Trophoblast cell (in vitro differentiated cells and primary cell): ENCODE measurements at regions not wholly inside any gene's neighbourhood (a gene's known extent, or its start where the extent isn't known, plus 50 kb on each side); places are given as distances from the start of the nearest gene placed in this dataset.

ENCODE experiments used
- DNase-seq, 2 donors: peaks; one replicate each; pipeline ENCODE4 v3.0.0-alpha.2; 2016
- H2AFZ ChIP-seq: 2 replicates; pipeline ENCODE4 v1.6.1; 2013; ENCODE audit warnings: low read length, moderate library complexity, mild to moderate bottlenecking; ENCODE audit not compliant: insufficient read depth, poor library complexity
- H2AK5ac ChIP-seq: 2 replicates; pipeline ENCODE4 v1.6.1; 2013; ENCODE audit warnings: mild to moderate bottlenecking, low read length
- H2BK120ac ChIP-seq: 2 replicates; pipeline ENCODE4 v1.6.1; 2013; ENCODE audit warnings: low read length, mild to moderate bottlenecking, moderate library complexity; ENCODE audit not compliant: insufficient read depth, poor library complexity
- H2BK12ac ChIP-seq: 2 replicates; pipeline ENCODE4 v1.6.1; 2013; ENCODE audit warnings: mild to moderate bottlenecking, low read length, moderate library complexity
- H2BK5ac ChIP-seq: 2 replicates; pipeline ENCODE4 v1.6.1; 2013; ENCODE audit warnings: low read length, low read depth, moderate library complexity, mild to moderate bottlenecking; ENCODE audit not compliant: poor library complexity
- H3K14ac ChIP-seq: 2 replicates; pipeline ENCODE4 v1.6.1; 2013; ENCODE audit warnings: mild to moderate bottlenecking, low read length
- H3K18ac ChIP-seq: 2 replicates; pipeline ENCODE4 v1.6.1; 2013; ENCODE audit warnings: mild to moderate bottlenecking, low read length
- H3K23ac ChIP-seq: 2 replicates; pipeline ENCODE4 v1.6.1; 2013; ENCODE audit warnings: low read length
- H3K27ac ChIP-seq: 2 replicates; pipeline ENCODE4 v1.5.1; 2013; ENCODE audit warnings: low read depth, mild to moderate bottlenecking, inconsistent platforms, low read length, moderate library complexity
- H3K27me3 ChIP-seq: 2 replicates; pipeline ENCODE4 v1.6.1; 2013; ENCODE audit warnings: inconsistent platforms, mild to moderate bottlenecking, low read length, moderate library complexity; ENCODE audit not compliant: insufficient read depth
- H3K36me3 ChIP-seq, 2 experiments: 1 replicate in 1 of 2; 2 replicates in 1 of 2; pipeline ENCODE4 v1.6.1; 2013; ENCODE audit warnings: low read length in 2 of 2, mild to moderate bottlenecking in 2 of 2, moderate library complexity in 1 of 2; ENCODE audit not compliant: insufficient read depth in 2 of 2, control insufficient read depth in 1 of 2
- H3K4ac ChIP-seq: 2 replicates; pipeline ENCODE4 v1.6.1; 2013; ENCODE audit warnings: low read depth, mild to moderate bottlenecking, low read length, moderate library complexity
- H3K4me1 ChIP-seq, 2 experiments: 1 replicate in 1 of 2; 2 replicates in 1 of 2; pipeline ENCODE4 v1.6.1; 2013; ENCODE audit warnings: low read length in 2 of 2, mild to moderate bottlenecking in 2 of 2, moderate library complexity in 1 of 2; ENCODE audit not compliant: insufficient read depth in 2 of 2, control insufficient read depth in 1 of 2
- H3K4me2 ChIP-seq: 2 replicates; pipeline ENCODE4 v1.6.1; 2013; ENCODE audit warnings: inconsistent platforms, mild to moderate bottlenecking, low read length, moderate library complexity
- H3K4me3 ChIP-seq: 2 replicates; pipeline ENCODE4 v1.5.1; 2013; ENCODE audit warnings: mild to moderate bottlenecking, low read depth, low read length, inconsistent platforms
- H3K79me1 ChIP-seq: one replicate; pipeline ENCODE4 v1.6.1; 2013; ENCODE audit warnings: low read length
- H3K79me2 ChIP-seq: 2 replicates; pipeline ENCODE4 v1.6.1; 2013; ENCODE audit warnings: low read length, mild to moderate bottlenecking; ENCODE audit not compliant: control insufficient read depth, insufficient read depth, poor library complexity
- H3K9ac ChIP-seq: 2 replicates; pipeline ENCODE4 v1.6.1; 2013; ENCODE audit warnings: mild to moderate bottlenecking, low read length
- H3K9me3 ChIP-seq: 2 replicates; pipeline ENCODE4 v1.6.1; 2013; ENCODE audit warnings: low read depth, mild to moderate bottlenecking, control low read depth, inconsistent platforms, low read length; ENCODE audit not compliant: insufficient read depth
- H4K12ac ChIP-seq: 2 replicates; pipeline ENCODE4 v1.6.1; 2013; ENCODE audit warnings: low read depth, mild to moderate bottlenecking, low read length, moderate library complexity
- H4K8ac ChIP-seq: 2 replicates; pipeline ENCODE4 v1.6.1; 2013; ENCODE audit warnings: low read depth, mild to moderate bottlenecking, low read length, moderate library complexity
- H4K91ac ChIP-seq: one replicate; pipeline ENCODE4 v1.6.1; 2013; ENCODE audit warnings: low read depth, mild to moderate bottlenecking, low read length, moderate library complexity
- WGBS: extraction: QIAGEN DNeasy Blood & Tissue Kit; methylation state at CpG from one replicate; pipeline ENCODE4 v1.1.7; 2013; ENCODE audit warnings: missing lambda C conversion rate; ENCODE audit not compliant: insufficient read length, insufficient coverage; ENCODE audit errors: extremely low coverage; 5-methylcytosine and 5-hydroxymethylcytosine counted together

- Histone ChIP-seq H3K18ac (no peak overlapping the region), H3K4me1 (no peaks in the 10 kb centered on the region), H2BK120ac (no peak overlapping the region), H2BK5ac (no peak overlapping the region), H3K9me3 (no peaks in the 10 kb centered on the region), H2AK5ac (no peak overlapping the region), H3K4me3 (no peak overlapping the region), H3K27ac (no peak overlapping the region), H2AFZ (no peak overlapping the region), H4K8ac (no peak overlapping the region), H3K27me3 (no peaks in the 10 kb centered on the region), H2BK12ac (no peak overlapping the region), H3K23ac (no peak overlapping the region), H3K79me1 (no peaks in the 10 kb centered on the region), H4K91ac (no peak overlapping the region), H3K79me2 (no peaks in the 10 kb centered on the region), H3K14ac (no peak overlapping the region), H4K12ac (no peak overlapping the region), H3K36me3 (no peaks in the 10 kb centered on the region), H3K4ac (no peak overlapping the region), H3K9ac (no peak overlapping the region), H3K4me2 (no peak overlapping the region)
- no peak for DNase-seq
- no CpG with 5 or more reads among the region's 3 CpGs for WGBS
Observed at GRCh38 chr2:183242937-183243336, 118.7 kb downstream of the NUP35 start.

- Histone ChIP-seq H2BK5ac (no peak overlapping the region), H3K23ac (no peak overlapping the region), H3K27ac (no peak overlapping the region), H3K36me3 (no peaks in the 10 kb centered on the region), H3K4me2 (no peak overlapping the region), H3K4ac (no peak overlapping the region), H4K8ac (no peak overlapping the region), H3K18ac (no peak overlapping the region), H3K4me3 (no peak overlapping the region), H4K91ac (no peak overlapping the region), H3K27me3 (no peaks in the 10 kb centered on the region), H3K14ac (no peak overlapping the region), H2AK5ac (no peak overlapping the region), H3K9ac (no peak overlapping the region), H2BK12ac (no peak overlapping the region), H3K79me1 (no peaks in the 10 kb centered on the region), H3K4me1 (no peaks in the 10 kb centered on the region), H2BK120ac (no peak overlapping the region), H2AFZ (no peak overlapping the region), H3K79me2 (no peaks in the 10 kb centered on the region), H4K12ac (no peak overlapping the region), H3K9me3 (no peaks in the 10 kb centered on the region)
- DNase-seq, result no peak
- WGBS, result no CpG with 5 or more reads among the region's 3 CpGs
Observed at GRCh38 chr2:183243758-183244157, 119.5 kb downstream of the NUP35 start.

DNA sequence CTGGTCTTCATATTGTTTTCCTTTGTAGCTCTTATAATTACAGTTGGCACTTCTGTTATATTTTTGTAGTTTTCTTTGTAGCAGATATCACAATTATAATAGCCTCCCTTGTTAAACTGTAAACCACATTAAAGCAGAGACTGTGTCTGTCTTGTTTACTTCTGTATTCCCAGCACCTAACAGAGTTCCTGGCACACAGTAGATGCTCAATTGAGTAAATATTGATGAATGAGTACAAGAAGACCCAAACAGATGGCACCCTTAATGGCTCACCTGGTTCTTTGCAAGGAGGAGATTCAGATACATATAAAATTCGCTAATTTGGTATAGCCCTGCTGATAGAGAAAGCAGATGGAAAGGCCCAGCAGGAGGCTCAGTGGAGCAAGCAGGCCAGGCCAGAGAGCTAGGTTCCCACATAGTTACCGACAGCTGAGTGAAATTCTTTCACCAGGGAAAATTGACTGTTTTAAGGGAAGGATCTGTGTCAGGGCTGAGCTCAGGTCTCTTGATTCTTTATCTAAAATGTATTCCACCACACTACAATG is 120.1 kb downstream of the NUP35 start:
- Histone ChIP-seq H3K9me3 (no peaks in the 10 kb centered on the region), H3K4me2 (no peak overlapping the region), H3K23ac (no peak overlapping the region), H3K79me2 (no peaks in the 10 kb centered on the region), H3K79me1 (no peaks in the 10 kb centered on the region), H2BK12ac (no peak overlapping the region), H3K4ac (no peak overlapping the region), H3K9ac (no peak overlapping the region), H3K4me3 (no peak overlapping the region), H2AK5ac (no peak overlapping the region), H3K14ac (no peak overlapping the region), H4K8ac (no peak overlapping the region), H3K18ac (no peak overlapping the region), H3K27ac (no peak overlapping the region), H2AFZ (no peak overlapping the region), H3K27me3 (no peaks in the 10 kb centered on the region), H4K12ac (no peak overlapping the region), H2BK120ac (no peak overlapping the region), H2BK5ac (no peak overlapping the region), H3K4me1 (no peaks in the 10 kb centered on the region), H4K91ac (no peak overlapping the region), H3K36me3 (no peaks in the 10 kb centered on the region)
- WGBS, result no CpG with 5 or more reads among the region's 2 CpGs
- DNase-seq, result no peak

DNA sequence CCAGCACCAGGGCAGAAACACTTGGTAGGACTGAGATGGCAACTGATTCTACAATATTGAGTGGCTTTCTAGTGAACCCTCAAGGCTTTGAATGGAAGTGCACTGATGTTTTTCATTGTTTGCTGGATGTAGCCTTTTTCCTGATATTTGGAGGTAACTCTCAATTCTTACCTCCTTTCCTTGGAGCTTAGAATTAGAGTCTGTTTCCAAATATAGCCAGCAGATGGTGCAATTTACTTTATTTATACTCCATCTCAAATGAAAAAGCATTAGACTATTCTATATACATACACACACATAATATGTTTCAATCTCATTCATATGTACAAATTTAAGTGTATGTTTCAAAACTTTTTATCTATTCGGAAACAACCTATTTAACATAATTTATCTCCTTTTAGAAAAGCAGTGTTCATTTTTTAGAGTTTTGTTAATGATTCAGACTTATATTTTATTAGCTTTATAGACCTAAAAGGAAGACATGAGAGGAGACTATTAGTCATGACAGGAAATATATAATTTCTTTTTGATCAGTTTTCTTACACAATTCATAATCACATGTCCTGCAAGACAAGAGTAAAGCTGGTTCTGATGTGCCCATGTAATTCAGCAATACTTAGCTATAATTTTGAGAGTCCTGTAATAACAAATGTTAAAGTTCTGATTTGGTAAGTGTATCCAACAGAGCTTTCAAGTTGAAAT is 124.8 kb downstream of the NUP35 start:
- Histone ChIP-seq H3K9me3 (no peaks in the 10 kb centered on the region), H4K91ac (no peak overlapping the region), H2BK12ac (no peak overlapping the region), H3K27me3 (no peaks in the 10 kb centered on the region), H4K8ac (no peak overlapping the region), H3K14ac (no peak overlapping the region), H3K18ac (no peak overlapping the region), H3K4me2 (no peak overlapping the region), H2BK120ac (no peak overlapping the region), H2BK5ac (no peak overlapping the region), H2AK5ac (no peak overlapping the region), H3K4me1 (no peaks in the 10 kb centered on the region), H3K9ac (no peak overlapping the region), H2AFZ (no peak overlapping the region), H3K27ac (no peak overlapping the region), H4K12ac (no peak overlapping the region), H3K4ac (no peak overlapping the region), H3K79me2 (no peaks in the 10 kb centered on the region), H3K36me3 (no peaks in the 10 kb centered on the region), H3K79me1 (no peaks in the 10 kb centered on the region), H3K23ac (no peak overlapping the region), H3K4me3 (no peak overlapping the region)
- WGBS, result no CpG with 5 or more reads among the region's 1 CpG
- DNase-seq, result peak in 1 of 2 donors; percentile 65
